HEK293T (cell line): ENCODE measurements at regions not wholly inside any gene's neighbourhood (a gene's known extent, or its start where the extent isn't known, plus 50 kb on each side); places are given as distances from the start of the nearest gene placed in this dataset.

Experiments used
- BHLHE40 ChIP-seq: fragments of 450-650 bp; IDR thresholded peaks from 2 replicates; pipeline ENCODE4 v1.6.1; 2016; ENCODE audit warnings: mild to moderate bottlenecking, moderate library complexity, borderline replicate concordance
- CTBP1 ChIP-seq: fragments of 450-650 bp; IDR thresholded peaks from 2 replicates; pipeline ENCODE4 v1.6.1; 2016; ENCODE audit warnings: borderline replicate concordance
- ELF4 ChIP-seq: fragments of 450-650 bp; IDR thresholded peaks from 2 replicates; pipeline ENCODE4 v1.6.1; 2017; ENCODE audit warnings: antibody characterized with exemption
- FOXA1 ChIP-seq: fragments of 450-650 bp; IDR thresholded peaks from 2 replicates; pipeline ENCODE4 v1.6.1; 2016; ENCODE audit warnings: mild to moderate bottlenecking
- FOXM1 ChIP-seq: fragments of 450-650 bp; IDR thresholded peaks from 2 replicates; pipeline ENCODE4 v1.6.1; 2017; ENCODE audit warnings: mild to moderate bottlenecking, borderline replicate concordance
- HDGF ChIP-seq: fragments of 450-650 bp; IDR thresholded peaks from 2 replicates; pipeline ENCODE4 v1.6.1; 2017; ENCODE audit warnings: antibody characterized with exemption, borderline replicate concordance
- L3MBTL2 ChIP-seq: fragments of 450-650 bp; conservative IDR thresholded peaks from 2 replicates; pipeline ENCODE4 v1.6.1; 2016; ENCODE audit warnings: mild to moderate bottlenecking
- LEF1 ChIP-seq: fragments of 450-650 bp; IDR thresholded peaks from 2 replicates; pipeline ENCODE4 v1.6.1; 2017; ENCODE audit warnings: mild to moderate bottlenecking, borderline replicate concordance
- PKNOX1 ChIP-seq: fragments of 450-650 bp; IDR thresholded peaks from 2 replicates; pipeline ENCODE4 v1.6.1; 2016
- SP1 ChIP-seq: fragments of 450-650 bp; IDR thresholded peaks from 2 replicates; pipeline ENCODE4 v1.6.1; 2017
- SUZ12 ChIP-seq: fragments of 450-650 bp; IDR thresholded peaks from 2 replicates; pipeline ENCODE4 v1.6.1; 2016; ENCODE audit warnings: mild to moderate bottlenecking
- TARDBP ChIP-seq: fragments of 450-650 bp; IDR thresholded peaks from 2 replicates; pipeline ENCODE4 v1.6.1; 2016
- ZNF384 ChIP-seq: fragments of 450-650 bp; IDR thresholded peaks from 2 replicates; pipeline ENCODE4 v1.6.1; 2016

GRCh38 chr20:40029589-40029988 lies 659.4 kb downstream of the MAFB start:
- TF ChIP-seq L3MBTL2 (no peak), BHLHE40 (no peak), ZNF384 (no peak), FOXM1 (no peak), HDGF (no peak), PKNOX1 (no peak), FOXA1 (no peak), CTBP1 (no peak), SP1 (no peak), ELF4 (no peak), TARDBP (no peak), LEF1 (no peak), SUZ12 (no peak)
